ENCODE measurements at regions not wholly inside any gene's neighbourhood (a gene's known extent, or its start where the extent isn't known, plus 50 kb on each side); places are given as distances from the start of the nearest gene placed in this dataset.
A peak's percentile ranks its signal among the peaks of the same experiment; 100 is the strongest.

DNA sequence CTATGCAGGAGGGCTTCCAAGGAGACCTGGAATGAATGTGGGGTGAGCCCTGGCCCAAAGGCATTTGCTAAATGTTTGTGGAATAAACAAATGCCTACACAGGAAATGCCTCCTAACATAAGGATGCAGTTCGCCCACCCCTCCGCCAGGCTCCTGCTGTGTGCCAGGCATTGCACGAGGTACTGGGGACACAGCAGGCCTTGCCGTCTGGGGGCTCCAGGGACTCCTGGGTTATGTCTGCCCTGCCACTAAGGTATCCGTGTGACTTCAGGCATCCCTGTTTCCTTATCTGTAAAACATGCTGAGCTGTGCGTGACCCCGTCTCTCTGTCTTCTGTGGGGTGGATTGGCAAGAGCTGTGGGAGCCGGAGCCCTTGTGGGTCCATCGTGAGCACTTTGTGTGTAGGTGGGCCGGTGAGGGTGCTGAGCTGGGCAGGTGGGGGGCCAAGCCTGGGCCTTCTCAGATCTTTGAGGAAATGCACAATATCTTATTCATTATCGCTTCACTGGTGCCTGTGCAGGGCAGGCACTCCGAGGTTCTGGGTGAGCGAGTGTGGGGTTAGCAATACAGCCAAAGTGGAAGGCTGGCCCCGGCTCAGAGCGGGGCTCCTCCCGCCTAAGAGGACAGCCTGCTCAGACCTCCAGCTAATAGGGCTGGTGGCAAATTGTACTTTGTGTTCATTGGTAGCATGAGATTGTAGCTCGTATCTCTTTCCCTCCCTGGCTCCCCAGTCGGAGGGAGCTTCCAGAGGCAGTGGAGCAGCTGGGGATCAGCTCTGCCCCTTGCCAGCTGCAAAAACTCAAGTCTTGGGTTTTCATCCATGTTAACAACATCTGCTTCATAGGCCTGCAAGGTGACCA lies 126.8 kb downstream of the GLI2 start:
- Histone ChIP-seq H3K9me3 (ENCODE audit: severe bottlenecking) (no peaks in the 10 kb centered on the region), H3K4me1 (ENCODE audit: insufficient read depth, poor library complexity, severe bottlenecking) (peaks cover 5% of the 10 kb centered on the region), H3K27ac (ENCODE audit: poor library complexity, severe bottlenecking) (no peak overlapping the region), H3K36me3 (ENCODE audit: low read depth) (no peaks in the 10 kb centered on the region), H3K27me3 (ENCODE audit: insufficient read depth, poor library complexity, severe bottlenecking) (no peaks in the 10 kb centered on the region), H3K4me3 (ENCODE audit: severe bottlenecking) (no peak overlapping the region)
- DNase-seq (ENCODE audit: low spot score) (peak; percentile 29), ATAC-seq (ENCODE audit: low read depth) (no peak)
- TF ChIP-seq CTCF (IDR thresholded peaks at IDR 0.05; ENCODE audit: poor library complexity, severe bottlenecking), result no peak

GRCh38 chr2:120863146-120863545 lies 127.5 kb downstream of the GLI2 start:
- no peak for TF ChIP-seq CTCF (IDR thresholded peaks at IDR 0.05; ENCODE audit: poor library complexity, severe bottlenecking)
- no peaks in the 10 kb centered on the region for H3K36me3 ChIP-seq (ENCODE audit: low read depth)
- no peak overlapping the region for H3K27ac ChIP-seq (ENCODE audit: poor library complexity, severe bottlenecking)
- peaks cover 5% of the 10 kb centered on the region for H3K4me1 ChIP-seq (ENCODE audit: insufficient read depth, poor library complexity, severe bottlenecking)
- ATAC-seq (ENCODE audit: low read depth) (no peak), DNase-seq (ENCODE audit: low spot score) (peak; percentile 47)
- no peaks in the 10 kb centered on the region for H3K27me3 ChIP-seq (ENCODE audit: insufficient read depth, poor library complexity, severe bottlenecking)
- H3K9me3 ChIP-seq (ENCODE audit: severe bottlenecking), result no peaks in the 10 kb centered on the region
- no peak overlapping the region for H3K4me3 ChIP-seq (ENCODE audit: severe bottlenecking)

DNA sequence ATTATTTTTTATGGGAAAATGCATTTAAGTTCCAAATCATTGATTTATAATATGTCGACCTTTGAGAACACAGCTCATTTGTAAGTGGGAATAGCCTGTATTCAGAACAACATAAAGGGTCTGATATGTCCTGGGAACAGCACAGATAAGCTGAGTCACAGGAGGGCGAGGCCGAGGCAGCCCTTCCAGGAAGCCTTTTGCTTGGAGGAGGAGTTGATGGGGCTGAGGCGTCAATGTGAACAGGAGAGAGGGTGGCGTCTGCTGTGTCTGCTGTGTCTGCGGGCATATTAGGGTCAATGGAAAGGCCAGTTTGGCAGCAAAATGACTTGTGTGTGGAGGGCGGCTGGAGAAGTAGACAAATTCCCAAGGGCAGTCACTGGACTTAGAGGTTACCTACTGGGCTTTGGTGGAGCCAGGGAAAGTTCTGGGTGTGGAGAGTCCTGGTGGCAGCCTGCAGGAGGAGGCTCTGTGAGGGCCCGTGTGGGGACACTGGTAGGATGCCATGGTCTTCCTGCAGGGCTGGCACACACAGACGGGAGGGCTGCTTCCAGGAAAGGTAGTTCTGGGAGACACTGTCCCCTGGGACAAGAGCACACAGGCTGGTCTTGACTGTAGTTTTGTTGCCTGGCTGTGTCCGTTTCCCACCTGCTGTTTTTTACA lies 128.1 kb downstream of the GLI2 start:
- DNase-seq (ENCODE audit: low spot score) (no peak), ATAC-seq (ENCODE audit: low read depth) (peak; percentile 54)
- Histone ChIP-seq H3K27me3 (ENCODE audit: insufficient read depth, poor library complexity, severe bottlenecking) (no peaks in the 10 kb centered on the region), H3K4me3 (ENCODE audit: severe bottlenecking) (no peak overlapping the region), H3K36me3 (ENCODE audit: low read depth) (no peaks in the 10 kb centered on the region), H3K4me1 (ENCODE audit: insufficient read depth, poor library complexity, severe bottlenecking) (peaks cover 5% of the 10 kb centered on the region), H3K27ac (ENCODE audit: poor library complexity, severe bottlenecking) (no peak overlapping the region), H3K9me3 (ENCODE audit: severe bottlenecking) (no peaks in the 10 kb centered on the region)
- no peak for TF ChIP-seq CTCF (IDR thresholded peaks at IDR 0.05; ENCODE audit: poor library complexity, severe bottlenecking)

- Histone ChIP-seq H3K27ac (ENCODE audit: poor library complexity, severe bottlenecking) (no peak overlapping the region), H3K36me3 (ENCODE audit: low read depth) (no peaks in the 10 kb centered on the region), H3K27me3 (ENCODE audit: insufficient read depth, poor library complexity, severe bottlenecking) (no peaks in the 10 kb centered on the region), H3K4me1 (ENCODE audit: insufficient read depth, poor library complexity, severe bottlenecking) (peaks cover 5% of the 10 kb centered on the region), H3K4me3 (ENCODE audit: severe bottlenecking) (no peak overlapping the region), H3K9me3 (ENCODE audit: severe bottlenecking) (no peaks in the 10 kb centered on the region)
- ATAC-seq (ENCODE audit: low read depth), result no peak
- TF ChIP-seq CTCF (IDR thresholded peaks at IDR 0.05; ENCODE audit: poor library complexity, severe bottlenecking), result no peak
- peak; percentile 56 for DNase-seq (ENCODE audit: low spot score)
Observed at GRCh38 chr2:120864981-120865380, 129.3 kb downstream of the GLI2 start.

GRCh38 chr2:120865656-120866055 lies 130.0 kb downstream of the GLI2 start:
- ATAC-seq (ENCODE audit: low read depth) (no peak), DNase-seq (ENCODE audit: low spot score) (peak; percentile 31)
- Histone ChIP-seq H3K27ac (ENCODE audit: poor library complexity, severe bottlenecking) (no peak overlapping the region), H3K4me3 (ENCODE audit: severe bottlenecking) (no peak overlapping the region), H3K9me3 (ENCODE audit: severe bottlenecking) (no peaks in the 10 kb centered on the region), H3K36me3 (ENCODE audit: low read depth) (no peaks in the 10 kb centered on the region), H3K4me1 (ENCODE audit: insufficient read depth, poor library complexity, severe bottlenecking) (peaks cover 5% of the 10 kb centered on the region), H3K27me3 (ENCODE audit: insufficient read depth, poor library complexity, severe bottlenecking) (no peaks in the 10 kb centered on the region)
- TF ChIP-seq CTCF (IDR thresholded peaks at IDR 0.05; ENCODE audit: poor library complexity, severe bottlenecking), result no peak

All from RWPE2 (cell line).